ENCODE measurements at regions not wholly inside any gene's neighbourhood (a gene's known extent, or its start where the extent isn't known, plus 50 kb on each side); places are given as distances from the start of the nearest gene placed in this dataset.
"Not testable (repeated sequence)": the region's sequence is repeated elsewhere in the genome, so short reads cannot be mapped to it uniquely, and the experiment has no call there.

DNA sequence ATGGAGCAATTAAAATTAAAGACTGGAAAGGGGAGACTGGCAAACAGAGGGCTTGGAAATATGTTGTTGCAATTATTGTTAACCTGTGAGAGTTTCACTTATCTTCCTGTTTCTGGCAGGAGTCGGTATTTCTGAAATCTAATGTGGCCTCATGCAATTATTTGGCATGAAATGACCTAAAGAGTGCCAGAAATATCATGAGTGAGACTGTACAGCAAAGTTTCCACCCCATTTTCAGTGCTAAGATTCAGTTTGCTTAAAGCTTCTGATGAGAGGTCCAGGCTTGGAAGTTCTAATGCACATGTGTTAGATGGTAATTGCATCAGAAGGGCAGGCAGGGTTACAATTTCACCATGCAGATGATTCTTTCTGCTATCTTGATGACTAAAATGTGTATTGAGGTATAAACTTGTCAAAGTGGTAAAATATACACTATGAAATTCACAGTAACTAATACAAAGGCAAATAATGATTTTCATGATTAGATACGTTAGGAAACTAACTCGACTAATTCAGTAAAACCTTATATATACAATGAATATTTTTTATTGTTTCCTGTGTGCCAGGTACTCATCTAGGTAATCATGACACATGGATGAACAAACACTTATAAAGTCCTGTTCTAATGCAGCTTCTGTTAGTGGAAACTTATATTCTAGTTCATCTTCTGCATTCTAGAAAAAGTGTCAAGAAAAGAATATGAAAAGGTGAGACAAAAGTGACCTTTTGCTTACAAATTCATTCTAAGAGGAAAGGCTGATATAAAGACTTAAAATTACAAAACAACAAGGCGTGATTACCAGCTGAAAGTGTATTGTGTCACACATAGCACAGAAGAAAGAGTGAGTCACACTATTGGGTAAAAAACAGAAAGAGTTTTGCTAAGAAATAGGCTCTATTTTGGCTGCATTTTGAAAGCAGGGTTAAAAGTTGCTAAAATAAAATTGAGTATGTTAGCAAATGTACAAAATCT is 533.4 kb upstream of the SEMA3D start:
- DNase-seq (ENCODE audit: low read depth in 3 of 3) = no peak

DNA sequence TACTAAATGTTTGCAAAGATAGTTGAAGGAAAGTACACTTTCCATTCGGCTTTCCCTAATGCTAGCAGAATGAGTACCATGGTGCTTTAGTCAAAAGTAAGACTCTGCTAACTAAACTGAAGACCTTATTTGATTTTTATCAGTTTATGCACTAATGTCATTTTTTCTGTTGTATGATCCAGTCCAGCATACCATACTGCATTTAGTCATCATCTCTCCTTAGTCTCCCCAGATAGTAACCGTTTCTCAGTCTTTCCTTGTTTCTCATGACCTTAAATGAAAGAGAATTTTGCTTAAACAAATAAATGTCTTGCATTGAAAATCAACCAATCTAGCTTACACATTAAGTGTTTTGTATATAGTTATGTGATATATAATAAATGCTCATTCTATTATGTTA is 529.5 kb upstream of the SEMA3D start:
- no peak for DNase-seq (ENCODE audit: low read depth in 3 of 3)

DNA sequence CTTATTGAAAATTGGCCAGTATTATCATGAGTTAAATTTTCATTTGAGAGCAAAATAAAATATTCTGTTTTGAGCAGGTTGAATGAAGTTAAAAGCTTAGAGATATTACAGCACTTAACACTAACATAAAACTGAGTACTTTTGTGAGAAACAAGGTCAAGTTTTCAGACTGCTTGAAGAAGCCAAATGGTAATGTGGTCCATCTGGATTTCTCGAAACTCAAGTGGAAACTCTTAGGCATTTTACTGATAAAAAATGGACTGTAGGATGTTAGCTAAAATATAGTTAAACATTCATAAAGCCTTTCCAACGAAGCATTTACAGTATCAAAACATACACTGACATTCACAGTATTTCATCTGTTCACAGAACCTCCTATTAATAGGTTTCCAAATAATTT is 528.1 kb upstream of the SEMA3D start:
- no peak for DNase-seq (ENCODE audit: low read depth in 3 of 3)

- no peak for DNase-seq (ENCODE audit: low read depth in 3 of 3)
Measured at GRCh38 chr7:85714043-85714578, 527.3 kb upstream of the SEMA3D start.

GRCh38 chr7:85713171-85713570 is 526.3 kb upstream of the SEMA3D start:
- no peak for DNase-seq (ENCODE audit: low read depth in 3 of 3)

- DNase-seq (ENCODE audit: low read depth in 3 of 3) = no peak
Measured at GRCh38 chr7:85711894-85712293, 525.0 kb upstream of the SEMA3D start.

GRCh38 chr7:85710960-85711359 is 524.1 kb upstream of the SEMA3D start:
- DNase-seq (ENCODE audit: low read depth in 3 of 3) = no peak

DNA sequence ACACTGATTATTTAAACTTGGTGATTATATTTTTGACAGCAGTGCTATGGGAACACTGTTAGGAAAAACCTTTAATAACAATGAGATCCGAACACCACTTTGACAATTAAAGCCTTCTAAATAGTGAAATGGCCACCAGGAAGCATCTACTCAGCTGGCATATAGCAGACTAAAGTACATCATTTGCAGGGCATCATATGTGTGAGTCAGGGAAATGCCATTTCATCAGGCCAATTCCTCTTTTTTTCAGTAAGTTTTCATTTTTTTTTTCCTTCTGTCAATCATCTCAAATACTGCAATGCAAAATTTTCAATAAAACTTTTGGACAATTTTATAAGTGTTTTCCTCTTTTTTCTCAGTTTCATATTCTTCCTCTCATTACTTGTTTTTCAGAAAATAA is 521.4 kb upstream of the SEMA3D start:
- DNase-seq (ENCODE audit: low read depth in 3 of 3) = no peak

DNA sequence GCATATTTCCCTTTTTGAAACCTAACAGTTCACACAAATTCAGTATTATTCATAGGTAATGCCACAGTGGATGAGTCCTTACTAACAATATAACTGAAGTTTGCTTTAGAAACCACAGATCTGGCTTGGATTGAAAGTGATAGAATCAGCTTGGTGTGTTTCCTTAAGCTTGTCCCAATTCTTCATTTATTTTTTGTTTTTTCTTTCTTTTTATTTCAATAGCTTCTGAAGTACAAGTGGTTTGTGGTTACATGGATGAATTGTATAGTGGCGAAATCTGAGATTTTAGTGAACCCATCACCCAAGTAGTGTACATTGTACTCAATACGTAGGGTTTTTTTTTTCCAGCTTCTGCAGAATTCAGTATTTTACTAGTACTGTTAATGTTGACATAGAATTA is 518.2 kb upstream of the SEMA3D start:
- DNase-seq (ENCODE audit: low read depth in 3 of 3) = no peak

- DNase-seq (ENCODE audit: low read depth in 3 of 3) = no peak
Measured at GRCh38 chr7:85703251-85704010, 516.6 kb upstream of the SEMA3D start.

DNA sequence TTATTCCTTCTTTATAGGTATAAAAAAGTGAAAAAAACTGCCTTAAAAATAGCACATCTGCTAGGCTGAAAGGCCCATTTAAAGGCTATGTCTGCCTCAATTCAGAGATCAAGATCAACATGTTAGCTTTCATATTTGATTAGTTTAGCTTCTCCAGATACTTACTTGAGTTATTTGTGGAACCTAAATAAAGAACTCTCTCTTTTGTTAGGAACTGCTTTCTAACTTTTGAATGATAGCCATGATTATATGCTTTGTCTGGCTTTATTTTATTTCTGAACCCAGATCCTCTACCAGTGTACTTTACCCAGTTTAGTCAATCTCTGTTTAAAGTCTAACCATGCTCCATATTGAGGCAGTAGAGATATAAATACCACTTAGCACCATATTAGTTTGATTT is 515.5 kb upstream of the SEMA3D start:
- no peak for DNase-seq (ENCODE audit: low read depth in 3 of 3)

GRCh38 chr7:85699482-85699881 is 512.6 kb upstream of the SEMA3D start:
- no peak for DNase-seq (ENCODE audit: low read depth in 3 of 3)

DNA sequence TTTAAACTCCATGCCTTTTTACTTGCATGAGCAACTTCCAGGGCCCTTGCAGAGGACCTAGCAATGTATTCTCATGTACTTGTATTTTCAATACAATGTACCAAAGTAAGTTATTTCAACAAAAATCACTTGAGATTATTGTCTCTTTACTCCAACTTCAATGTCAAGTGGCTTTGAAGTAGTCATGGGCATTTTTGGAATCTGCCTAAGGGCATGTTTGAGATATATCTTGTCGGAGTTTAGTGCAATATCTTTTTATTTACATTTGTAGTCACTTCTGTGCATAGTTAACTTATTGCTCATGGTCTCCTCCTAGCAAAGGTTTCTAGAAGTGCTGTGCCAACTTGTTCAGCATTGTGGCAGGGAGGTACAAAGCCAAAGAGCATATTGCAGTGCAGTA is 508.7 kb upstream of the SEMA3D start:
- DNase-seq (ENCODE audit: low read depth in 3 of 3) = no peak

- DNase-seq (ENCODE audit: low read depth in 3 of 3) = no peak
Measured at GRCh38 chr7:85695041-85695440, 508.2 kb upstream of the SEMA3D start.

DNA sequence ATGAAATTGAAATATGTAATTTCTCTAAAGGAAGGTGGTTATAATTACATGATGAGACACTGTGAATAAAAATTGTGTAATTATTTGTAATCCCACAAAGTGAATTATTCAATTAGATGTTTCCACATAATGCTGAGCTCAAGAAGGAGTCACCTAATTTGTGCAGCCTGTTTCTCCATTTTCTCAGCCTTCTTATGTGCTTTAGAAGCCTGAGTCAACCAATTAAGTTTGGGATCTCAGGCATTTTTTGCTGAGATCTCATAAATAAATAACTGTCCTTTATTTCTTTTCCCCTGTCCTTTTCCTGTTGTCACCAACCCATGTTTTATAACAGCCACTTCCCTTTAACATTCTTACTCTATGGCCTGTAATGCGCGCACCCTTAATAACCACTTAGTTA is 506.5 kb upstream of the SEMA3D start:
- no peak for DNase-seq (ENCODE audit: low read depth in 3 of 3)

DNA sequence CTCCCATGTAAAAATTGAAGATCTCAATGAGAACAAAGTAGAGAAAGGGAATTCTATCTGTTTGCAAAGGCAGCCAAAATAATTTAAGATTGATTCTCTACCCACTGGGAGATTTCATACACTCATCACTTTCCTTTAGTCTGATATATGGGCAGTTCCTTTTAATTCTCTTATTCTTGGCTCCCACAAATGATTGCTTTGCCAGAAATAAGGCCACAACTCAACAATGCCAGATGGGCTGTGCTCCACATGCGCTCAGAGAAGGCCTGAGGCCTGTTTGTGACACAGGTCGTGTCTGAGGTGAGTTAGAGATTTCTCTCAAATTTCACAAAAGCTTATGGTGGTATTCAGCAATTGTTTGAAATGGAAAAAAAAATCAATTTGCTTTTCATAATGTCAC is 501.9 kb upstream of the SEMA3D start:
- DNase-seq (ENCODE audit: low read depth in 3 of 3) = no peak

- DNase-seq (ENCODE audit: low read depth in 3 of 3) = no peak
Measured at GRCh38 chr7:85686401-85687181, 499.7 kb upstream of the SEMA3D start.

GRCh38 chr7:85685901-85686300 is 499.0 kb upstream of the SEMA3D start:
- no peak for DNase-seq (ENCODE audit: low read depth in 3 of 3)

DNA sequence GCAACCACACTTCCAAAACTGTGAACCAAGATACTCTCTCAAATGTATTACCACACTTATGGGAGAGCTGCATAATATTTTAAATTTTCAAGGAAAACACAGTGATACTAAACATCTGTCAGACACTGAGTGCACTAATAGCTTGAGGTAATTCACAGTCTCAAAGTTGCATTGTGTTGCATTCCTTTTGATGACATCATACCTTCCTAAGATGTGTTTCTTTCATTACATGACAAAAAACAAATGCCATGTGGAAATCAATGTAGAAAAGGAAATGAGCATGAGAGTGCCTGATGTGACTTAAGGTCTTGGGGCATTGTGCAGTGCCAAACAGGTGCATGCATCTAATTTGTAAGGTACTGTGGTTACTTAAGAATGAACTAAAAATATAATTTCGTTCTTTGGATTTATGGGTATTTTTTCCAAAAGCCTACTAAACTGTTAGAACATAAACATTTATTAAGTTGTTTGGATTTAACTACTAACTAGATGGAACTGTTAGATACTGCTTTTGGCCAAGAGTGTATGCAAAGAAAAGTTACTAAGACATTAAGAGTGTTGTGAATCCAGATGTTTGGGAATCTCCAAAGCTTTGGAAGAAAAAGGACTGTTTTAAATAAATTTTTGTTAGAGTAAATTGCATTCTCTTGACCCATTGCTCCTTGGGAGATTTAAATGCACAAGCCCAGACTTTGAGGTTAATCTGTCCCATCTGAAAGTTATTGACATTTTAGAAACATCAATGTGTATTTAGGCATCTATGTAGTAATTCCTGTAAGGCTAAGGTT is 496.2 kb upstream of the SEMA3D start:
- no peak for DNase-seq (ENCODE audit: low read depth in 3 of 3)

DNA sequence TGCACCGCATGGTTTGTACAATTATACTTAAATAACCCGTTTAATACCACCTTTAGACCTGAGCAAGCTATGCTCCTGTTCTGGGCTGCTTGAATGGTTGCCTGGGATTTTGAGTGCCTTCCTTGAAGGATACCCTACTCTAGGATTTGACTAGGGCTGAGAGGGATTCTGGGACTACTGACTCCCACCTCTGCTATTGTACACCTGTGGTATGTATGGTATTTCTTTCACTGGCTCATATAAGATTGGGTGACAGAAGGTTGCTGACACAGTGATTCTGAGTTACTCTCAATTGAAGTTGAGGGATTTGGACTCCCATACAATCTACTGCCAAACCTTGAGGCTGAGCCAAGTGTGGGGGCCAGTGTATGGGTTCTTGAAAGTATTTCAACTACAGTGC is 494.4 kb upstream of the SEMA3D start:
- no peak for DNase-seq (ENCODE audit: low read depth in 3 of 3)

DNA sequence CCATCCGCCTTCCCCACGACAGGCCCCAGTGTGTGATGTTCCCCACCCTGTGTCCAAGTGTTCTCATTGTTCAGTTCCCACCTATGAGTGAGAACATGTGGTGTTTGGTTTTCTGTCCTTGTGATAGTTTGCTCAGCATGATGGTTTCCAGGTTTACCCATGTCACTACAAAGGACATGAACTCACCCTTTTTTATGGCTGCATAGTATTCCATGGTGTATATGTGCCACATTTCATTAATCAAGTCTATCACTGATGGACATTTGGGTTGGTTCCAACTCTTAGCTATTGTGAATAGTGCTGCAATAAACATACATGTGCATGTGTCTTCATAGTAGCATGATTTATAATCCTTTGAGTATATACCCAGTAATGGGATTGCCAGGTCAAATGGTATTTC is 488.2 kb upstream of the SEMA3D start:
- DNase-seq (ENCODE audit: low read depth in 3 of 3) = not testable (repeated sequence)
